BLaER1 (cell line): ENCODE measurements at regions not wholly inside any gene's neighbourhood (a gene's known extent, or its start where the extent isn't known, plus 50 kb on each side); places are given as distances from the start of the nearest gene placed in this dataset.
"Not testable (repeated sequence)": the region's sequence is repeated elsewhere in the genome, so short reads cannot be mapped to it uniquely, and the experiment has no call there.

Experiments used
- H3K27ac ChIP-seq: shearing (Covaris generic); formaldehyde crosslinking; 2 replicates; pipeline ENCODE4 v1.8.1; 2022
- H3K27me3 ChIP-seq: shearing (Covaris generic); formaldehyde crosslinking; 2 replicates; pipeline ENCODE4 v1.8.1; 2022
- H3K36me3 ChIP-seq: shearing (Covaris generic); formaldehyde crosslinking; 2 replicates; pipeline ENCODE4 v1.8.1; 2022
- H3K4me1 ChIP-seq: shearing (Covaris generic); formaldehyde crosslinking; 2 replicates; pipeline ENCODE4 v1.8.1; 2022
- H3K4me2 ChIP-seq: shearing (Covaris generic); formaldehyde crosslinking; 2 replicates; pipeline ENCODE4 v1.8.1; 2022
- H3K4me3 ChIP-seq: shearing (Covaris generic); formaldehyde crosslinking; 2 replicates; pipeline ENCODE4 v1.8.1; 2022
- H3K9ac ChIP-seq: shearing (Covaris generic); formaldehyde crosslinking; 2 replicates; pipeline ENCODE4 v1.8.1; 2022
- H3K9me3 ChIP-seq: shearing (Covaris generic); formaldehyde crosslinking; 2 replicates; pipeline ENCODE4 v1.8.1; 2022
- H4K20me1 ChIP-seq: shearing (Covaris generic); formaldehyde crosslinking; 2 replicates; pipeline ENCODE4 v1.8.1; 2022
- Cebpa-rat ChIP-seq: shearing (Covaris generic); IDR thresholded peaks from 2 replicates; pipeline ENCODE4 v1.8.1; 2022

GRCh38 chr21:13937236-13937635, 273.5 kb downstream of the LIPI start:
- no peaks in the 10 kb centered on the region for H4K20me1 ChIP-seq
- no peak overlapping the region for H3K4me3 ChIP-seq
- no peak overlapping the region for H3K9ac ChIP-seq
- TF ChIP-seq Cebpa-rat = no peak
- H3K9me3 ChIP-seq = peaks cover 28% of the 10 kb centered on the region
- H3K4me1 ChIP-seq = no peaks in the 10 kb centered on the region
- H3K36me3 ChIP-seq = no peaks in the 10 kb centered on the region
- H3K27me3 ChIP-seq = no peaks in the 10 kb centered on the region
- no peak overlapping the region for H3K4me2 ChIP-seq
- no peak overlapping the region for H3K27ac ChIP-seq

- not testable (repeated sequence) for H3K9ac ChIP-seq
Measured at GRCh38 chr21:13936033-13936937, 274.5 kb downstream of the LIPI start.

DNA sequence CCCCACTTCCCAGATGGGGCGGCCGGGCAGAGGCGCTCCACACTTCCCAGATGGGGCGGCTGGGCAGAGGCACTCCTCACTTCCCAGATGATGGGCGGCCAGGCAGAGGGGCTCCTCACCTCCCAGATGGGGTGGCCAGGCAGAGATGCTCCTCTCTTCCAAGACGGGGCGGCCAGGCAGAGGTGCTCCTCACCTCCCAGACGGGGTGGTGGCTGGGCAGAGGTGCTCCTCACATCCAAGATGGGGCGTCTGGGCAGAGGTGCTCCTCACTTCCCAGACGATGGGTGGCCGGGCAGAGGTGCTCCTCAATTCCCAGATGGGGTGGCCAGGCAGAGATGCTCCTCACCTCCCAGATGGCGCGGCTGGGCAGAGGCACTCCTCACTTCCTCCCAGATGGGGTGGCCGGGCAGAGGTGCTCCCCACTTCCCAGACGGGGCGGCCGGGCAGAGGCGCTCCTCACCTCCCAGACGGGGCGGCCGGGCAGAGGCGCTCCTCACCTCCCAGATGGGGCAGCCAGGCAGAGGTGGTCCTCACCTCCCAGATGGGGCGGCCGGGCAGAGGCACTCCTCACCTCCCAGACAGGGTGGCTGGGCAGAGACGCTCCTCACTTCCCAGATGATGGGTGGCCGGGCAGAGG, 275.2 kb downstream of the LIPI start:
- H3K9me3 ChIP-seq = peaks cover 28% of the 10 kb centered on the region
- H3K4me2 ChIP-seq, H3K27ac ChIP-seq, H3K9ac ChIP-seq, H4K20me1 ChIP-seq, H3K4me3 ChIP-seq, H3K4me1 ChIP-seq, H3K27me3 ChIP-seq, H3K36me3 ChIP-seq: not testable (repeated sequence)

More at GRCh38 chr21:13936033-13936937, 274.5 kb downstream of the LIPI start:
- peaks cover 28% of the 10 kb centered on the region for H3K9me3 ChIP-seq
- not testable (repeated sequence) for H3K27me3 ChIP-seq, H3K27ac ChIP-seq, H3K36me3 ChIP-seq, H4K20me1 ChIP-seq, H3K4me1 ChIP-seq, H3K4me2 ChIP-seq, H3K4me3 ChIP-seq

- H3K36me3 ChIP-seq, H3K9ac ChIP-seq, H3K4me3 ChIP-seq: not testable (repeated sequence)
Measured at GRCh38 chr21:13934887-13935342, 275.8 kb downstream of the LIPI start.

DNA sequence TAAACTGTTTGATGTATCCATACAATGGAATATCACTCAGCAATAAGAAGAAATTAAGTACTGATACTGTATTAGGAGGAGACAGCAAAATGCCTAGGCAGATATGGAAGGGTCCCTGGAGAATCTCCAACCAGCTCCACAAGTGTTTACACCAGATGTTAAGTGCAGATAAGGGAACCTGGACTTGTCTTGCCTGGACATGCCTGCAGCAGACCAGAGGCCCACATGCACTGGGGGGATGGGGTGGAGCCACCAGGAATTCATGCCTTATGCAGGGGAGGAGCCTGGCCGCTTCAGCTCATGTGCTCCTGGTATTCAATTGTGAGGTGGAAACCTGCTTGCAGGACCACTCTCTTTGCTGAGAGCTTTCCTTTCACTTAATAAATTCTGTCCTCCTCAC, 287.6 kb downstream of the LIPI start:
- H3K9ac ChIP-seq, H3K4me3 ChIP-seq, H3K4me1 ChIP-seq, H3K27me3 ChIP-seq, H3K36me3 ChIP-seq, H4K20me1 ChIP-seq, H3K27ac ChIP-seq, H3K9me3 ChIP-seq, H3K4me2 ChIP-seq: not testable (repeated sequence)

More at GRCh38 chr21:13934887-13935342, 275.8 kb downstream of the LIPI start:
- H3K4me2 ChIP-seq, H3K27ac ChIP-seq, H3K27me3 ChIP-seq, H4K20me1 ChIP-seq, H3K4me1 ChIP-seq: not testable (repeated sequence)
- H3K9me3 ChIP-seq = peaks cover 28% of the 10 kb centered on the region

DNA sequence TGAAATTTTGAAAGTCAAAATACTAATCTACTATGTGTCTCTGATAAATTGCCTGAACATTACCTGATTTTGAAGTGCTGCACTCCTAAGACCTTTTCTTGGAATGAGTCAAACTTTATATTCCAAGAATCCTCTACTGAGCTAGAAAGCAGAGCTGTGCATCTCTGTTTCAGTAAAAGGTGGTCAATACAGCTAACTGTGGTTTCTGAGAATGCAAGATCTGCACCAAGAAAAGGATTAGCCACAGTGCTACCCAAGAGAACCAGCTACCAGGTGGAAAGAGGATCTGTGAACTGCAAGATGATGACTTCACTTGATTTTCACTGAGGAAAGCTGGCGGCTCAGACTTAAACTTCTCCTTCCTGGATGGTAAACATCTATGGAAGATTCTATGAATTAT, 289.3 kb downstream of the LIPI start:
- not testable (repeated sequence) for H3K27ac ChIP-seq, H3K9me3 ChIP-seq, H3K36me3 ChIP-seq, H3K9ac ChIP-seq, H3K4me2 ChIP-seq, H4K20me1 ChIP-seq, H3K4me1 ChIP-seq, H3K27me3 ChIP-seq, H3K4me3 ChIP-seq

- H3K4me3 ChIP-seq, H3K27me3 ChIP-seq, H4K20me1 ChIP-seq, H3K4me2 ChIP-seq, H3K9me3 ChIP-seq, H3K36me3 ChIP-seq, H3K4me1 ChIP-seq, H3K27ac ChIP-seq, H3K9ac ChIP-seq: not testable (repeated sequence)
Measured at GRCh38 chr21:13907385-13907784, 297.8 kb downstream of the POTED start.

- not testable (repeated sequence) for H3K27ac ChIP-seq, H3K27me3 ChIP-seq, H3K9ac ChIP-seq, H3K4me1 ChIP-seq, H3K4me3 ChIP-seq, H3K4me2 ChIP-seq, H3K36me3 ChIP-seq, H4K20me1 ChIP-seq, H3K9me3 ChIP-seq
Measured at GRCh38 chr21:13896596-13897247, 287.1 kb downstream of the POTED start.

DNA sequence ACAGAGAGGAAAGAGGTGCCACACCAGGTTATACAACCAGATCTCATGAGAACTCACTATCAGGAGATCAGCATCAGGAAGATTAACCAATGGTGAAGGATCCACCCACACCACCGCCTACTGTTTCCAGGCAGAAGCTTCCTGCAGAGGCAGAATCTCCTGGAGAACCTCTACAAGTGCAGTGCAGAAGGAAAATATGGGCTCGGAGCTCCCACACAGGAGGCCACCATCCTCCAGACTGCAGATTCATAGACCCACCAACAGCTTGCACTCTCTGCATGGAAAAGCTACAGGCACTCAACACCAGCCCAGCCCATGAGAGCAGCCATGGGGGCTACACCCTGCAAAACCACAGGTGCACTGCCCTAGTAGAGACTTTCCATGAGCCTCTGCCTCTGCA, 284.0 kb downstream of the POTED start:
- not testable (repeated sequence) for H3K4me2 ChIP-seq, H3K4me1 ChIP-seq, H3K9ac ChIP-seq, H3K27ac ChIP-seq, H3K36me3 ChIP-seq, H3K27me3 ChIP-seq, H3K9me3 ChIP-seq, H3K4me3 ChIP-seq, H4K20me1 ChIP-seq

- not testable (repeated sequence) for H3K27ac ChIP-seq, H3K4me1 ChIP-seq, H3K4me3 ChIP-seq, H4K20me1 ChIP-seq, H3K9me3 ChIP-seq, H3K36me3 ChIP-seq, H3K4me2 ChIP-seq, H3K9ac ChIP-seq, H3K27me3 ChIP-seq
Measured at GRCh38 chr21:13893025-13893424, 283.4 kb downstream of the POTED start.

DNA sequence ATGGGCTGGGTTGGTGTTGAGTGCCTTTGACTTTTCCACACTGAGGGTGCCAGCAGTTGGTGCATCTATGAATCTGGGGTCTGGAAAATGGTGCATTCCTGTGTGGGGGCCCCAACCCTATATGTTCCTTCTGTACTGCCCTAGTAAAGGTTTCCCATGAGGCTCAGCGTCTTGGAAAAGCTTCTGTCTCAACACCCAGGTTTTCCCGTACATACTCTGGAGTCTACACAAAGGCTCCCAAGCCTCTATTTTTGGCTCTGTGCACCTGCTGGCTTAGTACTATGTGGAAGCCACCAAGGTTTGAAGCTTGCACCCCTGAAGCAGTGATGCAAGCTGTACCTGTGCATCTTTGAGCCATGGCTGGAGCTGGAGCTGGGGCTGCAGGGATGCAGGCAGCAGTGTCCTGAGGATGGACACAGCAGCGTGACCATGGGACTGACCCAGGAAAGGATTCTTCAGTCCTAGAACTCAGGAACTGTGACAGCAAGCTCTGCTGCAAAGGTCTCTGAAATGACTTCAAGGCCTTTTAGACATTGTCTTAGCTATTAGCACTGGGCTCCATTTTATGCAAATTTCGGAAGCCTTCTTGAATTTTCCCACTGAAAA, 282.7 kb downstream of the POTED start:
- not testable (repeated sequence) for H3K4me2 ChIP-seq, H3K27ac ChIP-seq, H3K9me3 ChIP-seq, H3K36me3 ChIP-seq, H3K27me3 ChIP-seq, H3K9ac ChIP-seq, H4K20me1 ChIP-seq, H3K4me1 ChIP-seq, H3K4me3 ChIP-seq

- not testable (repeated sequence) for H4K20me1 ChIP-seq, H3K4me2 ChIP-seq, H3K27ac ChIP-seq, H3K36me3 ChIP-seq, H3K27me3 ChIP-seq, H3K4me3 ChIP-seq, H3K9ac ChIP-seq, H3K9me3 ChIP-seq, H3K4me1 ChIP-seq
Measured at GRCh38 chr21:13889176-13889575, 279.6 kb downstream of the POTED start.

GRCh38 chr21:13883641-13884395, 274.2 kb downstream of the POTED start:
- not testable (repeated sequence) for H3K4me1 ChIP-seq, H3K36me3 ChIP-seq, H3K27me3 ChIP-seq

More at GRCh38 chr21:13883641-13884395, 274.2 kb downstream of the POTED start:
- not testable (repeated sequence) for H3K4me3 ChIP-seq, H3K9me3 ChIP-seq, H3K27ac ChIP-seq, H3K9ac ChIP-seq, H4K20me1 ChIP-seq, H3K4me2 ChIP-seq
